RWPE1 (cell line): ENCODE measurements at regions not wholly inside any gene's neighbourhood (a gene's known extent, or its start where the extent isn't known, plus 50 kb on each side); places are given as distances from the start of the nearest gene placed in this dataset.
"Not testable (repeated sequence)": the region's sequence is repeated elsewhere in the genome, so short reads cannot be mapped to it uniquely, and the experiment has no call there.

Source experiments
- CTCF ChIA-PET: fragments of 350-600 bp; sonication (Branson Sonifier 250); formaldehyde crosslinking; extraction: SDS; loops from one replicate; lab custom pipeline; 2021; lab: Yijun Ruan, JAX
- POLR2A ChIA-PET: fragments of 400-600 bp; formaldehyde crosslinking; extraction: SDS; loops from one replicate; lab custom pipeline; 2020; ENCODE audit warnings: antibody characterized with exemption; ENCODE audit not compliant: low non-redundant PET; lab: Yijun Ruan, JAX
- DNase-seq: peaks from one replicate; pipeline ENCODE4 v3.0.0; 2012; ENCODE audit warnings: low spot score
- H3K27ac ChIP-seq: fragments of 450-650 bp; 2 replicates; pipeline ENCODE4 v1.5.1; 2017
- TF ChIP-seq, protein P1 (sequence below): fragments of 450-650 bp; conservative IDR thresholded peaks from 2 replicates; pipeline ENCODE4 v1.5.1; 2017; ENCODE audit warnings: low read depth, mild to moderate bottlenecking

GRCh38 chr4:66404141-66404540 is 733.9 kb upstream of the EPHA5 start:
- no peak for DNase-seq
- no peak overlapping the region for H3K27ac ChIP-seq
- CTCF ChIA-PET = interaction anchor here (0.5 kb wide), 1 partner anchor 9 kb away, joined by 3 read pairs; no protein-coding TSS in a partner anchor
- TF ChIP-seq, protein P1, sequence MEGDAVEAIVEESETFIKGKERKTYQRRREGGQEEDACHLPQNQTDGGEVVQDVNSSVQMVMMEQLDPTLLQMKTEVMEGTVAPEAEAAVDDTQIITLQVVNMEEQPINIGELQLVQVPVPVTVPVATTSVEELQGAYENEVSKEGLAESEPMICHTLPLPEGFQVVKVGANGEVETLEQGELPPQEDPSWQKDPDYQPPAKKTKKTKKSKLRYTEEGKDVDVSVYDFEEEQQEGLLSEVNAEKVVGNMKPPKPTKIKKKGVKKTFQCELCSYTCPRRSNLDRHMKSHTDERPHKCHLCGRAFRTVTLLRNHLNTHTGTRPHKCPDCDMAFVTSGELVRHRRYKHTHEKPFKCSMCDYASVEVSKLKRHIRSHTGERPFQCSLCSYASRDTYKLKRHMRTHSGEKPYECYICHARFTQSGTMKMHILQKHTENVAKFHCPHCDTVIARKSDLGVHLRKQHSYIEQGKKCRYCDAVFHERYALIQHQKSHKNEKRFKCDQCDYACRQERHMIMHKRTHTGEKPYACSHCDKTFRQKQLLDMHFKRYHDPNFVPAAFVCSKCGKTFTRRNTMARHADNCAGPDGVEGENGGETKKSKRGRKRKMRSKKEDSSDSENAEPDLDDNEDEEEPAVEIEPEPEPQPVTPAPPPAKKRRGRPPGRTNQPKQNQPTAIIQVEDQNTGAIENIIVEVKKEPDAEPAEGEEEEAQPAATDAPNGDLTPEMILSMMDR = no peak
- POLR2A ChIA-PET = no interaction called here

DNA sequence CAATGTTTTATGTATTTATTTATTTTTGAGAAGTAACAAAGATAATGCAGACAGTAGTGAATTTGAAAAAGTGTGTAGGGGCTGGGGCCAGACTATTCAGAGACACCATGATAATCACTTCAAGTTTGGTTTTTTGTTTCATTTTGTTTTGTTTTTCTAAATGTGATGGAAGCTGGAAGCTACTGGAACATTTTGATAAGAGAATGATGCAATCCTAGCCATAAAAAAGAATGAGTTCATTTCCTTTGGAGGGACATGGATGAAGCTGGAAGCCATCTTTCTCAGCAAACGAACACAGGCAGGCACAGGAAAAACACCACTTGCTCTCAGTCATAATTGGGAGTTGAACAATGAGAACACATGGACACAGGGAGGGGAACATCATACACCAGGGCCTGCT is 706.6 kb upstream of the EPHA5 start:
- no peak for DNase-seq
- TF ChIP-seq, protein P1 = no peak
- no peak overlapping the region for H3K27ac ChIP-seq
- ChIA-PET CTCF (no interaction called here), POLR2A (no interaction called here)

- ChIA-PET POLR2A (no interaction called here), CTCF (no interaction called here)
- TF ChIP-seq, protein P1 = no peak
- no peak overlapping the region for H3K27ac ChIP-seq
- DNase-seq = no peak
Observed at GRCh38 chr4:66376396-66376795, 706.1 kb upstream of the EPHA5 start.

GRCh38 chr4:66373268-66373667 is 703.0 kb upstream of the EPHA5 start:
- POLR2A ChIA-PET = no interaction called here
- TF ChIP-seq, protein P1 = no peak
- H3K27ac ChIP-seq = no peak overlapping the region
- CTCF ChIA-PET = interaction anchor here (0.5 kb wide), 1 partner anchor 1602 kb away, joined by 3 read pairs; no protein-coding TSS in a partner anchor
- no peak for DNase-seq

DNA sequence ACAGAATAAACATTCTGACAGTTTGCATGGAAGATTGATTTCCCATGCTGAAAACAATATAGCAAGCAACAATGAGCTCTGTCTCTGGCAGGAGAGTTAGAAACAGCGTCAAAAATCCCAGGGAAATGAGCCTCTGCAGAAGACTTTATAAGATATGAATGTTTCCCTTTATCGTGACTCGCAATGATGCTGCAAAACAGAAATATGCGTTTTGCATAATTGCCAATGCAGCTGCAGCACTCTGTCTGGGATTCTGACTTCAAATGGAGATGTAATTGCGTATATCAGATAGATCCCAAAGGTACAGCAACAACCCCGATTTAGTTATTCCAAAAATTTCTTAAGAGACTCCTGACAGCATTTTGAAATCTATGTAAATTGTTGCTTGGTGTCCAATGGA is 702.4 kb upstream of the EPHA5 start:
- no peak overlapping the region for H3K27ac ChIP-seq
- CTCF ChIA-PET = interaction anchor here (0.5 kb wide), 1 partner anchor 1601 kb away, joined by 3 read pairs; no protein-coding TSS in a partner anchor
- DNase-seq = no peak
- TF ChIP-seq, protein P1 = no peak
- POLR2A ChIA-PET = no interaction called here

DNA sequence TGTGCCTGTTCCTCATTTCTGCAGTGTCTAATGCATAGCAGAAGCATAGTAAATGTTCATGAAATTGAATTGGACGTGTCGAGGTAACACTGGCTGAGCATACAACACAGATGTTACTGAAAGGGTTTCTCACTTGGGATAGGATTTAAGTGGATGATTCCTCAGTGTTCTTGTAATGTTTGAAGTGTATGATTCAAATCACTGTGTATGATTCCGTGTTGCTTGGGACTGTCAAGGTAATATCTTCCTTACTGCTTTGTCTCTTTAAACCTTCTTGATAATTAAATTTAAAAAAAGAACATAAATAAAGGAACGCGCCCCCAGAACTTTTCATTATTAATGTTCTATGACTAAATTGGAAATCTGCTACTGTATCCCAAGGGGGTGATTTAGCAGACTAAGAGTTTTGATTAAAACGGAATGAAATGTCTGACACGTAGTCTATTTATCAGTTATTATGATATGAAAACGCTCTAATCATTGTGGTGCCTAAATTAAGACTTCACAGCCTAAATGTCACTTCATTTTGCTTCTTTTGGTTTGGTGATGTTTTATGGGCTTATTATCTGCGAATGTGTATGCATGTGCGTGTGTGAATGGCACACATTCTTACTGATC is 696.9 kb upstream of the EPHA5 start:
- TF ChIP-seq, protein P1 = no peak
- CTCF ChIA-PET = no interaction called here
- DNase-seq = no peak
- H3K27ac ChIP-seq = no peak overlapping the region
- POLR2A ChIA-PET = no interaction called here

DNA sequence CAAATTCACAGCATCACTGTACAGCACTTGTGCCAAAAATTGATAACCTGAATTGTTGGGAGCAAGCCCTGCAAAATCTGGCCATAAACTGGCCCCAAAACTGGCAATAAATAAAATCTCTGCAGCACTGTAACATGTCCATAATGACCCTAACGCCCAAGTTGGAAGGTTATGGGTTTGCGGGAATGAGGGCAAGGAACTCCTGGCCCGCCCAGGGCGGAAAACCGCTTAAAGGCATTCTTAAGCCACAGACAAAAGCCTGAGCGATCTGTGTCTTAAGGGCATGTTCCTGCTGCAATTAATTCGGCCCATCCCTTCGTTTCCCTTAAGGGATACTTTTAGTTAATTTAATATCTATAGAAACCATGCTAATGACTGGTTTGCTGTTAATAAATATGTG is 690.1 kb upstream of the EPHA5 start:
- POLR2A ChIA-PET, H3K27ac ChIP-seq, CTCF ChIA-PET, DNase-seq: not testable (repeated sequence)
